Suppressor macrophage treated with lipopolysaccharide for 4 hours (primary cell): ENCODE measurements at regions not wholly inside any gene's neighbourhood (a gene's known extent, or its start where the extent isn't known, plus 50 kb on each side); places are given as distances from the start of the nearest gene placed in this dataset.
A peak's percentile ranks its signal among the peaks of the same experiment; 100 is the strongest.

Experiments used
- DNase-seq: peaks from one replicate; pipeline ENCODE4 v3.0.0-alpha.2; 2020

DNA sequence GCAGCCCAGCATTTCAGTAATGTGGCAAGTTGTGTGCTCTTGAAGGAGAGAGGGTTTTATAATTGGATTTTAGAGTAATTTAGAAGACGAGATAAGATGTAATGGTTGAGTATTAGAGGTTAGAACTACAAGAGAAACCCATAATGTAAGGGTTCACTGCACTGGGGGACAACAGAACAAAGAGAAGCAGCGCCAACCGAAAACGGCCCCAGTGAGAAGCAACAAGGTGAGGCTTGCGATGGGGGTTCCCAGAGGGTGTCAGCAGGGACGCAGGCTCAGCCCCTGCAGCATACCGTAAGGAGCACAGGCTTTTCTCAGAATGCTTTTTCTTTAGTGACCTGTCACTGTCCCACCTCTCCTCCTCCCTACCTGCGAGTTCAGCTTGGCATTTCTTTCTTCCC, 183.9 kb upstream of the ETAA1 start:
- no peak for DNase-seq

DNA sequence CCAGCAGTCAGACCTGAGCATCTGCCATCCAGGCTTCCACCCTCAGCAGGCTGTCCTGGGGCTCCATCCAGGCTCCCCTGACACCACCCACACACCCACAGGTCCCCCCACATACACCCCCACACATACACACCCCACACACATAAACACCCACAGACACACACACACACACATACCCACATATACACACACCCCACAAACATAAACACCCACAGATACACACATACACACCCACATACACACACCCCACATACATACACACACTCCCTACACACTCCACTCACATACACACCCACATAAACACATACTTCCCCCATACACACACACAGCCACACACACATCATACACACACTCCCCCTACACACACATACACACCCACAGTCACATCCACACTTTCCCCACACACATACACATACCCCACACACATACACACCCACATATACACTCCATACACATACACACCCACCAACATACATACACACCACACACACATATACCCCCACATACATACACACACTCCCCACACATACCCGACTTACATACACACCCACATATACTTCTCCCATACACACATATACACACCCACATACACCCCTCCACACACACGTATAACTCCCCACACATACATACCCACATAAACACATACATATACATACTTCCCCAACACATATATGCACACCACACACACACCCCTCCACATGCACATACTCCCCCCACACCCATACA, 183.3 kb upstream of the ETAA1 start:
- DNase-seq: no peak

DNA sequence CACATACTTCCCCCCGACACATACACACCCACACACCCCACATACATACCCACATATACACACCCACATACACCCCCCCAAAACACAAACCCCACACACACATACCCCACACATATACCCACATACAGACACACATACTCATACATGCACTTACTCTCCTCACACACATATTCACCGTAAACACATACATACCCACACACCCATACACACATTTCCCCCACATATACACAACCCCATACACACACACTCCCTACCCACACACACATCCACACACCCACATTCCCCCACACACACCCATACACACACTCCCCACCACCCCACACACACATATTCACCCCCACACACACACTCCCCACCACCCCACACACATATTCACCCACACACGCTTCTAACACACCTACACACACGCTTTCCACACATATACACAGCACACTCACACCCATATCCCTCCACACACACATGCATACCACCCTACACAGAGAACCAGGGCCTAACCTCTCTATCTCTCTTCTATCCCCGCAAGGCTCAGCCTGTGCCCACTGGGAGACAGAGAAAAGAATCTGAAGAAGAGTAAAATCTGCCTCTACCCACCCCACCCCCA, 182.4 kb upstream of the ETAA1 start:
- DNase-seq: no peak

DNA sequence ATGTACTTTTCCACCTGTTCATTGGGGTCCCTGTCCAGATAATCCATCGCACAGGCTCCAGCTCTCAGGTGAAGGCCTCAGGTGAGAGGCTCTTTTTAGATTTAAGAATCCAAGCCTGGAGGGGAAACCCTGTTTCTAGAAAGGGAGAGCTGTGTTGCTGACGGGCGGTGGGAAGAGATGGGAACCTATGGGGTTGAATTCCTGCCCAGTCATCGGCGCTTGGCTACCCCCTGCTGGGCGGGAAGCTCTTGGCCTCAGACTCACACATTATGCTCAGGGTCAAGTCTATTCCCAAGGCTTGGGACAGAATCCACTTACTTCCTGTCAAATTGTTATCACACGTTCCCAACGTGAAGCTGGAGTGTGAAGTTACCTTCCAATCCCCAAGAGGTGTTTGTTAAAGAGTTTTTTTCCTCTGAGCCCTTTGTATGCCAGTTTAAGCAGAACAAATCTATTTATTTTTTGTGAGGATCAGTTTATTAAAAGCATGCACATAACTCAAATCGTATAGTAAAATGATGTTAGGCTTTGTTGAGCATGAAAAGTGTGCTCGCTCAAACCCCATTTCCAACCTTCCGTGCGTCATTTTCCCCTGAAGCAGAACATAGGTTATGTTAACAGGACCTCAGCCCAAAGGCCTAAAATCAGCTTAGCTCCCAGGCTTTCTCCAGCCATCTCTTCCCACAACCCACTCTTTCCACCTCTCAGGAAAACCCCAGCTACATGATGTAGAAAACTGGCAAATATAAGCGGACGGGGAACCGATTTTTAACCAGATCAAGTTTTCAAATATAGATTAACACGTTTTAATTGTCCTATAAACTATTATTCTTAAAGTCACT, 181.7 kb upstream of the ETAA1 start:
- peak; percentile 9 for DNase-seq

DNA sequence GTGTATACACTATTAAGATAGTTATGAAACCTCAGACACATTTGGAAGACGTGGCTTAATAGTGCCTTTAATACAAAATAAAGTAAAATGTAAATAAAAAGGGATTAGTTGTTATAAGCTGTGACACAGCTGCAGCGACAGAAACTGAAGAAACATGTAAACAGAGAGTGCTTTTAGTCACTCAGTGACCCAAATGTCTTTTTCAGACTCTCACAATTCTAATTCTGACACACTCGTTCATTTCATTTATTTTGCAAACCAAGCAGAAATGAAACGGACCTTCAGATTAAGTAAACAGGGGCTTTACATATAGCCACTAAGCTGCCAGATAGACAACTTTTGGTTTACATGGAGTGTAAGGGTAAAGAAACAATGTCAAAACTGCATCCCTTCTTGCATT, 181.0 kb upstream of the ETAA1 start:
- DNase-seq: no peak

DNA sequence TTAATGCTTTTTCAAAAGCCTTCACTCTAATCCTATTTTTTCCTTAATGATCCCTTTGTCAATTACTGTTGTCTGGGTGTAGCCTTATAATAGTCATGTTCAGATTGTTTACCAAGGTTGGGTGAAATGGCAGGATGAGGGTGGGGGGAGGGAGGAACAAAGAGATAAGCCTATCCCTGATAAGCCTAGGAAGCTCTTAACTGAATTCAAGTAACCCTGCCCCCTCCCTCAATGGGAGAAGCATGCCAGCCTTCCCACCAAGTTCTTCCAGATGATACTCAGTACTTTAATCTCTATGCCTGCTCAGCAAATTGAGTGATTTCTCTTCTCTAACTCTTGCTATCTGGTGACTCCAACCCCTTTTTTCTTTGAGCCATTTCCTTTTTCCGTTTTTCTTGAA, 180.3 kb upstream of the ETAA1 start:
- no peak for DNase-seq

DNA sequence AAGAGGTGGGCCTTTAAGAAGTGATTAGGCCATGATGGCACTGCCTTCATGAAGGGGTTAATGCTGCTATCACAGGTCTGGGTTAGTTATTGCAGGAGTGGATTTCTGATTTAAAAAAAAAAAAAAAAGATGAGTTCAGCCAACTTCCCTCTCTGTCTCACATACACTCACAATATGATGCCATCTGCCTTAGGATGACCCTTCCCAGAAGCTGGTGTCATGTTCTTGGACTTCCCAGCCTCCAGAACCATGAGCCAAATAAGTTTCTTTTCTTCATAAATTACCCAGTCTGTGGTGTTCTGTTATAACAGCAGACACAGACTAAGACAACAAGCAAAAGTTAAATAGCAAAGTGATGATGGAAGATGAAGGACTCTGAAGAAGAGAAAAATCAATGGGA, 179.7 kb upstream of the ETAA1 start:
- no peak for DNase-seq

DNA sequence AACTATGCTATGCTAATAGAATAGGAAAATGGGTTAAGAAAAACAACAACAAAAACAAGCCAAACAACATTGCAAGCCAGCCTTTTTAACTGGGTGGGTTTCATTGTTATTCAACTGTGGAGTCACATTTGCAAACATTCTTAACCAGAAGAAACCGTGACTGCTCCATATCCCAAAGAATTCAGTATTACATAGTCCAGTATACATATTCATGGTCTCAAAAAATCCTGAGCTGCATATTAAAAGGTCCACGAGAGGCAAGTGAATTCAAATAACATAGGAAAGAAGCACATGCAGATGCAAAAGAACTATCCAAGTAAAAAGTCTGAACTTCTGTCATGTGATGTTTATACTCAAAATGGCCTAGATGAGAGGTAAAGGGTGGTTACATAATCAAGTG, 179.1 kb upstream of the ETAA1 start:
- no peak for DNase-seq

DNA sequence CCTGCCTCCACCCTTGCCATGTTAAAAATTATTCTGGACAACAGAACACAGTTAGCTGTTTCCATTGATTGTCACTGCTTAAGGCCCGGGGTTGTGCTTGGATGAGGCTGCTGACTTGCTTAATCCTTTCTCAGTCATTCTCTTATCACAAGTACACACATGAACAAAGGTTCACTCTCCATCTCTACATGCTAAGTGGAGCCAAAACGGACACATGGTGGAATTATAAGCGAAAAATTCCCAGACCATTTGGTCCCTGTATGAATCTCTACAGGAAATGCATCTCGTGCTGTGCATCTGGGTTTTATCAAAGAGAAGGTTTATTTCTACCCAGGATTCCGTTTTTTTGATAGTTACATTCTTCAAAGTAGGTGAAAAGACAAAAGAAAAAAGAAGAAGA, 177.5 kb upstream of the ETAA1 start:
- no peak for DNase-seq

DNA sequence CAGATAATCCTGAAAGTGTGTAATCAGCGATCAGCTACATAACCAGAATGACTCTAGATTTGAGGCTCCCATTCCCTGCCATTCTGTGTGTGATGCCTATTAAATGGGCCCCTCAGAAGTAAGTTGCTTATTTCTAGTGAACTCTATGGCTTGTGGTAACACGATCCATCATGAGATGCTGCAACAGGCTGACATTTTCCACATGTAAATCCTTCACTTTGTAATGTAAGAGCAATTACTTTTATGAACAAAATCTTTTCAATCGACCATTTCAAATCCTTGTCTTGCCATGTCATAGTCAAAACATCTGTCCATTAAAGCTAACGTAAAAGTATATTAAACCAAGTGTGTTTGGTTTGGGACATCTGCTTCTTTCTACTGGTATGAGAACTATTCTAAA, 175.9 kb upstream of the ETAA1 start:
- no peak for DNase-seq

DNA sequence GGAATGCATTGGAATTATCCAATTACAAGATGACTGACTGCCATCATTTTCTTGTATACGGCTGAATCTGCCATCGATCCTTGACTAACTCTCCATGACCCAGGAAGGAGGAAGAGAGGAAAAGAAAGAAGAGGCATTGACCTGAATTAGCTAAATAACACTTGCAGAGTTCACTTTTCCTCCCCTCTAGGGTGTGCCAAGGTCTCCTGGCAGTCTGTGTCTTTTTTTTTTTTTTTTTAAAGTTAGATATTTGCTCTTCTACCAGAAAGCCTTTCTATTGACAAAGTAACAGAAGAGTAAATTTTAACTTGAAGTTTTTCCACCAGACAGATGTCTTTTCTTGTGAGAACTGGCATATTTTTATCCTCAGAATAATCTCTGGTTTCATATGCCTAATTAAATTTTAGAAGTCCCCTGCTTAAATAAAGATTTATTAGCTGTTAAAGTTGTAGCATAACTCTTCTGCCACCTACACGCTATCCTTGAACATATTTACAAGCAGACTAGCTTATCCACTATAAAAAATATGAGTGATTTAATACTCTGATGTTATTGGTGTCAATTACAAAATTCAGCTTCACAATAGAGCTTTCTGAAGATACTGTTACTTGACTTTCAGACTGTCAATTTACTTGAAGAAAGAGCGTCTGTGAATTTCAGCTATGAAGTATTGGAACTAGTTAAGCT, 171.7 kb upstream of the ETAA1 start:
- DNase-seq: no peak

DNA sequence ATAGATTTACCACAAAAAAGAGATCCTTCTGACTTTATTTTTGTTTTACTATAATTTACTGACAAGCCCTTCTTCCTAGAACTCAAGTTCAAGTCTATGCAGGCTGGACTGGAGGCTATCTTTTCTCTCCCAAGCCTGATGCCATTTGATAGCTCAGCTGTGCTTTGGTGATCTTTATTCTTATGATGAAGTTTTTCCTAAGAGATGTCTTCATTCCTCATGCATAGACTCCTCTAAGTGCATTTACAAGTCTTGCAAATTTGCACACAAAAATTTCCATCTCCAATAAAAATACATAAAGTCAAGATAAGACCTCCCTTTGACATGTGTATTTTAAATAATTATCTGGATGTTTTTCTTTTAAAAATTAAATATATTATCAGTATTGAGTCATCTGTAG, 167.4 kb upstream of the ETAA1 start:
- DNase-seq: no peak

DNA sequence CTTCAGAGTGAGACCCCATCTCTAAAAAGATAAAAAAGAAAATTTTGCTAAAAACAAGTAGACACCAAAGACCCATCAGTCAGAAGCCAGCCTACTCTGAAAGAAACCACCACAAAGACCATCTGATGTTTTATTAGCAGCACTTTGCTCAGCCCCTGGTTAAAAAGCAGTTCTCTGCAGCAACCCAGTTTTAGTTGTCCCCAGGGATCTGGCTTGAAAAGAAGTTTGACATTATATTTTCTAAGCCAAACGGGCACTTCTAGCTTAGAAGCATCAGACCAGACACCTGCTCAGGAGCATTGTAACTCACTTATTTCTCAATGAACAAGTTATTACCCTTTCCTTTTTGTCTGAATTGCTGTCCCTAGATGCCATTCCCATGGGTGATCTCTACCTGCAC, 164.2 kb upstream of the ETAA1 start:
- no peak for DNase-seq

DNA sequence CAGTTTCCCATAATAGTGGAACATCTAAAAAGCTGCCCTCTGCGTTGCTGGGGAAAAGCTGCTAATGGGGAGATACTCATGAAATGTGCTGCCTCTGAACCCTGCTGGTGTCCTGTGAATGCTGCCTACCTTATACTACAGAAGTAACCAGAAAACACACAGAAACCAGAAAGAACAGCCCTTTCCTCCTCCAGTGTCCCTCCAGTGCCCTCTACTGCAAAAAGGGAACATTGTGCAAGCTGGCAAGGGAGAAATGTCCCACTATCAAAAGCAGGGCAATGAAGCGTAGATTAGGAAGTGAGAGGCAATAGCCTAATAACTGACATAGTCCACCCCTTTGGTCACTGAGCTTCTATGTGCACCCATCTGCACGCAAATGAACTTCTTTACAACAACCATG, 162.7 kb upstream of the ETAA1 start:
- DNase-seq: no peak

DNA sequence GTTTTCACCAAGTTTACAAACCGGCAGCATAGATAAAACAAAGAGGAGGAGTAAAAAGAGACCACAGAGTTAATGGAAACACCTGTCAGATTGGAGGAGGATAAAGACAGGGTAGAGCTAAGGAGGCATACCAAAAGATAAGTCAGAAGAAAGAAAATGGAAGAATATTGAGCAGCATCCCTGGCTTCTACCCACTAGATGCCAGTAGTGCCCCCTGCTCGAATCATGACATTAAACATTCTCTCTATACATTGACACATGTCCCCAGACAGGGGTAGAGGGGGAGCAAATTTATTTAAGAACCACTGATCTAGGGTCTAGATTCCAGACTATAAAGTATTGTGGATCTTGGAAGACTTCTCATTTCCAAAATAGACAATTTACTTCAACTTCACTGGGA, 159.8 kb upstream of the ETAA1 start:
- no peak for DNase-seq

DNA sequence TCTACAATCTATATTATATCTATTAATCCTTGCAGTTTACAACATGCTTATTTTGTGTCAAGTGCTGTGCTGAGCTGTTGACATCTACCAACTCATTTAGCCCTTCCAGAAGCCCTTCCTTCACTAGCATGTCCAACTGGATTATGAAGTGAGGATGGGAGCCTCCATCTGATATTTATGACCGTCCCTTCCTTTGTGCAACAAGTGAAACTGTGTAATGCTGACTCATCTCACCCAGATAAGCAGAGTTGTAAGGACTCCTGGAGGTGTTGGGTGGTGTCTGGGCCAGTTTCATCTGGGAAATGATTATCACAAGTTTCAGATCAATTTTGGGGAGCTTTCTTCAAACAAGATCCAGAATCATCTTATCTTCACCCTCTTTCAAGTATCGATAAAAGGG, 156.6 kb upstream of the ETAA1 start:
- no peak for DNase-seq

DNA sequence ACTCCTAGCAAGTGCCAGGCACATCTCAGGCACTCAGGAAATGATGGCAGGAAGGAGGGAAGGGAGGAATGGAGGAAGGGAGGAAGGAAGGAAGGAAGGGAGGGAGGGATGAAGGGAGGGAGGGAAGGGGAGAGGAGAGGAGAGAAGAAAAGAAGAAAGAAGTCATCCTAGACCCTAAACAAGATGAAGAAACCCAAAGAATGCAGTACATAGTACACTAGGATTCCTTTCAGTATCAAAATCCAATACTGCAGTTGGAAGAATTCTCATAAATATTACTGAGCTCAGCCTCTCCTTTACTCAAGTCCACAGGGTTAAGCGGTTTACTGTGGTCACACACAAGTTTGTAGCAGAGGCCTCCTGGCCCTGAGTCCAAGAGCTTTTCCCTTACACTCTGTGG, 155.7 kb upstream of the ETAA1 start:
- no peak for DNase-seq

DNA sequence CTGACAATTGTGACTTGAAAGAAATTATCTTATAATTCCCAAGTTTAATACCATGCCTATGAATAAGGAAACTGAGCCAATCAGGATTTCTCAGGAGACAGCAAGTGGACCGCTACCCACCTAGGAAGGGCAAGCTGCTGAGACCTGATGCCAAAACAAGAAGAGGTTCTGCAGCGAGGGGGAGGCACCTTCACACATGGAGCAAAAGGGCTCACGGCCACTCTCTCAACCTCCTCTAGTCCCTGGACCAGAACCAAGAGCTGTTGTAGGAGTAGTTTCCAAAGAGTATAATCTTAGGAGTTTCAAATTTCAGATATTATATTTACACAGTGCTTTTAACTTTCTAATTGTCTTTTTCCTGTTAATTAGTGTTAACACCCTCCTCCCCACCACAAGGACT, 154.7 kb upstream of the ETAA1 start:
- DNase-seq: no peak

DNA sequence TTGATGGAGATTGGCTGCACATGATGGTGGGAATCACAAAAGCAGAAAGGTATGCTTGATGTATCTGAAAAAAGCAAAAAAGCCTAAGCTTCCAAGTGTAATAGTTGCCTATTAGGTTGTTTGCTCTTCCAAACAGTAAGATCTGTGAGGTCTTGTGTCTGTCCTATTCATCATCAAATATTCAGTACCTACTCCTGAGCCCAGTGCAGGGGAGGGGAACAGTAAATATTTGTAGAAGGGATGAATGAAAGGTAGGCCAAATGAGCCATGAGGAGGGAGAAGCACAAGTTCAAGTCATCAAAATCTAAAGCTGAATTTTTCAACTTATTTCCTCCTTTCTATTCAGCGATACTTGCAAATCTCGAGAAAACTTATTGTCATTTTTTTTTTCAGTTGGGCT, 153.2 kb upstream of the ETAA1 start:
- DNase-seq: no peak

DNA sequence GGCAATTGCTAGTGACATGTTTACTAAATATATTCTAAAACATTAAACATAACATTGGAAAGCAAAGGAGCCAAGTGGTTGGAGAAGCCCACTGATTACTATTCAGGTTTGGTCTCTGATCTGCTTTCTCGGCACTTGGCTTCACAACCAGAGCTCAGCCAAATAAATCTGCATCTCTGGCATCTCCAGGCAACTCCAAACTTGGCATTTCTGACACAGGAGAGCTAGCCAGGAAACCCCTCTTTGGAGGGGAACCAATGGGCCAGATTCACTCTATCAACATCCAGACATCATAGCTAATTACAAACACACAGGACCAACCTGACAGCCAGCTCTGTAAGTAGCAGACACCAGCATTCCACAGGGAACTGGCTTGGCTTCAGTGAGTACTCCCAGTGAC, 150.3 kb upstream of the ETAA1 start:
- DNase-seq: no peak

DNA sequence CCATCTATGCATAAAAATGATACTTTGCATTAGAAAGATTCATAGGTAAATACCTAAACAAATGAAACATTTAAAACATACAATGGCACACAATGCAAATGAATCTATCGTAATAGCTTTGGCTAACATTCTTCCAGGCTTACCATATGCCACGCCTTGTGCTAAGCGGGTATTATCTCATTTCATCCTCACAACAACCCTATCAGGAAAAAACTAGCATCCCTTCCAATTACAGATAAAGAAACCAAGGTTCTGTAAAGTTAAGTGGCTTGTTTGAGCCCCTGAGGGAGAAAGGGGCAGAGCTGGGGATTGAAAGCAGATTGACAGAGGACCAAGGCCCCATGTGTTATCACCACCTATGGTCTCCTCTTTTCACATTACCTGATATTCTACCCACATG, 145.4 kb upstream of the ETAA1 start:
- no peak for DNase-seq

DNA sequence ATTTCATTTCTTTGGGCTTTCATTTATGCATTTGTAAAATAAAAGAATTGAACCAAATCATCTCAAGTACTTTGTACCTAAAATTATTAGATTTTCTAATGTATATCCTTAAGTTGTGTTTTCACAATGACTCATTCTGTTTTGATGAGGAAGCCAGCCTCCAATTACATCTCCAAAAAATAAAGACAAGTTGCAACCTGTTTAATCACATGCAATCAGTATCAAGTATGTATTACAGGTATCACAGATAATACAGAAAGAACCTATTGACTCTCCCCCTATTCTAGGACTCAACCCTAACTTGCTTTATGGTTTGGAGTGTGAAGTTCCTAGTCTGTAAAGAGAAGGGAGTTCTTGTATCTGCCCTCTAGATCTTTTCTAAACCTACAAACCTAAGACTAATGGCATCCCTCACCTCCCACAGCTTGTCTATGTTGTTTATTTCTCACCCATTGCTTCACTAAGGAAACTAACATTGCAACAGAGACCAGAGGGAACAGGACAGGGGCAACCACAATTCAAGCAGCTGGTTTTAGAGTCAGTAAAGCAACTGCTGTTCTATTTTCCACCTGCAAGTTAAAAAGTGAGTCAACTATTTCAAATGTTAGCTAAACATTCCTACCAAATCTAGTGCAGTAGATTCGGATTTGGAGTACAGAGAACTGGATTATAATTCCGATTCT, 141.1 kb upstream of the ETAA1 start:
- no peak for DNase-seq

DNA sequence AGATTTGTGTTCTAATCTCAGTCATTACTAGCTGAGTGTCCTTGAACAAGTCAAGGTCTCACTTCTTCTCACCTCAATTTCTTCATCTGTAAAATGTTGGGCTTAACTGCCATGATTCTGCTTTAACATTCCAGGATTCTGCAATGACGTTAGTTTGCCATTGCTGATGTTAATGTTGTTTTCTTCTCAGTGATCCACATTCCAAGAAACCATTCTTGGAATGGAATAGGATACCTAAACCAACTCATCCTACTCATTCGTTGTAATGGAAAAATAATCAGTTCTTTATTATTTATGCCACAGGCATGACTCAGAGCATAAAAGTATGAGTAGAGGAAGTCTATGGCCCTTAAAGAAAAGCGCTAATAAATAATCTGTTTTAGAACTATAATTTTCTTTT, 140.2 kb upstream of the ETAA1 start:
- no peak for DNase-seq
